DND-41 (cell line): ENCODE measurements at regions not wholly inside any gene's neighbourhood (a gene's known extent, or its start where the extent isn't known, plus 50 kb on each side); places are given as distances from the start of the nearest gene placed in this dataset.

Experiments used
- ATAC-seq: fragments of 200-7000 bp; cut with Tn5 transposase; 3 replicates; pipeline ENCODE4 v1.9.1; 2021; ENCODE audit warnings: low read depth; ENCODE audit not compliant: insufficient read depth
- DNase-seq: peaks from one replicate; pipeline ENCODE4 v3.0.0-alpha.2; 2020
- H2AFZ ChIP-seq: 2 replicates; pipeline ENCODE4 v1.6.0; 2012; ENCODE audit warnings: low read depth, low read length
- H3K27ac ChIP-seq: 2 replicates; pipeline ENCODE4 v1.5.1; 2012; ENCODE audit warnings: low read length, inconsistent platforms
- H3K27me3 ChIP-seq: fragments of 200-600 bp; sonication (generic); 2 replicates; pipeline ENCODE4 v1.6.0; 2012; ENCODE audit warnings: low read length, mild to moderate bottlenecking, inconsistent platforms; ENCODE audit not compliant: insufficient read depth, poor library complexity
- H3K36me3 ChIP-seq: 2 replicates; pipeline ENCODE4 v1.5.1; 2012; ENCODE audit warnings: low read length, inconsistent platforms; ENCODE audit not compliant: insufficient read depth
- H3K4me1 ChIP-seq: 2 replicates; pipeline ENCODE4 v1.5.1; 2012; ENCODE audit warnings: mild to moderate bottlenecking, low read length; ENCODE audit not compliant: insufficient read depth
- H3K4me2 ChIP-seq: 2 replicates; pipeline ENCODE4 v1.6.0; 2012; ENCODE audit warnings: mild to moderate bottlenecking, moderate library complexity, low read length, inconsistent platforms; ENCODE audit not compliant: insufficient read depth
- H3K4me3 ChIP-seq, 2 experiments: fragments of 200-600 bp in 1 of 2; shearing (Covaris generic) in 1 of 2; 2 replicates each; pipeline ENCODE4 v1.5.1; 2012 to 2016; ENCODE audit warnings: inconsistent platforms in 2 of 2, low read length in 2 of 2, mild to moderate bottlenecking in 2 of 2, low read depth in 1 of 2, moderate library complexity in 1 of 2
- H3K79me2 ChIP-seq: 2 replicates; pipeline ENCODE4 v1.6.0; 2012; ENCODE audit warnings: low read length, inconsistent platforms; ENCODE audit not compliant: insufficient read depth
- H3K9ac ChIP-seq: 2 replicates; pipeline ENCODE4 v1.6.0; 2012; ENCODE audit warnings: low read depth, mild to moderate bottlenecking, inconsistent platforms, low read length, moderate library complexity
- H3K9me3 ChIP-seq: 2 replicates; pipeline ENCODE4 v1.5.1; 2012; ENCODE audit warnings: low read length, moderate library complexity, mild to moderate bottlenecking, inconsistent platforms; ENCODE audit not compliant: insufficient read depth, severe bottlenecking
- H4K20me1 ChIP-seq: 2 replicates; pipeline ENCODE4 v1.6.0; 2012; ENCODE audit warnings: low read length; ENCODE audit not compliant: insufficient read depth
- EZH2 ChIP-seq: IDR thresholded peaks from 3 replicates; pipeline ENCODE4 v1.6.1; 2012; ENCODE audit warnings: borderline replicate concordance, low read depth, mild to moderate bottlenecking, moderate library complexity, low read length, inconsistent platforms; ENCODE audit not compliant: severe bottlenecking
- TF ChIP-seq, protein P1 (sequence below): IDR thresholded peaks from 2 replicates; pipeline ENCODE4 v1.5.1; 2012; ENCODE audit warnings: borderline replicate concordance, low read length, moderate library complexity, mild to moderate bottlenecking; ENCODE audit not compliant: poor library complexity, severe bottlenecking; ENCODE audit errors: extremely low read depth

- H3K4me1 ChIP-seq: no peaks in the 10 kb centered on the region
- no peak overlapping the region for H3K4me3 ChIP-seq
- H4K20me1 ChIP-seq: no peaks in the 10 kb centered on the region
- no peaks in the 10 kb centered on the region for H3K27me3 ChIP-seq
- no peak overlapping the region for H3K27ac ChIP-seq
- H3K79me2 ChIP-seq: no peaks in the 10 kb centered on the region
- H3K9me3 ChIP-seq: no peaks in the 10 kb centered on the region
- no peak overlapping the region for H3K9ac ChIP-seq
- H3K36me3 ChIP-seq: no peaks in the 10 kb centered on the region
- TF ChIP-seq EZH2: no peak
- TF ChIP-seq, protein P1, sequence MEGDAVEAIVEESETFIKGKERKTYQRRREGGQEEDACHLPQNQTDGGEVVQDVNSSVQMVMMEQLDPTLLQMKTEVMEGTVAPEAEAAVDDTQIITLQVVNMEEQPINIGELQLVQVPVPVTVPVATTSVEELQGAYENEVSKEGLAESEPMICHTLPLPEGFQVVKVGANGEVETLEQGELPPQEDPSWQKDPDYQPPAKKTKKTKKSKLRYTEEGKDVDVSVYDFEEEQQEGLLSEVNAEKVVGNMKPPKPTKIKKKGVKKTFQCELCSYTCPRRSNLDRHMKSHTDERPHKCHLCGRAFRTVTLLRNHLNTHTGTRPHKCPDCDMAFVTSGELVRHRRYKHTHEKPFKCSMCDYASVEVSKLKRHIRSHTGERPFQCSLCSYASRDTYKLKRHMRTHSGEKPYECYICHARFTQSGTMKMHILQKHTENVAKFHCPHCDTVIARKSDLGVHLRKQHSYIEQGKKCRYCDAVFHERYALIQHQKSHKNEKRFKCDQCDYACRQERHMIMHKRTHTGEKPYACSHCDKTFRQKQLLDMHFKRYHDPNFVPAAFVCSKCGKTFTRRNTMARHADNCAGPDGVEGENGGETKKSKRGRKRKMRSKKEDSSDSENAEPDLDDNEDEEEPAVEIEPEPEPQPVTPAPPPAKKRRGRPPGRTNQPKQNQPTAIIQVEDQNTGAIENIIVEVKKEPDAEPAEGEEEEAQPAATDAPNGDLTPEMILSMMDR: no peak
- H3K4me2 ChIP-seq: no peak overlapping the region
- ATAC-seq (no peak), DNase-seq (no peak)
- no peak overlapping the region for H2AFZ ChIP-seq
Measured at GRCh38 chr12:41697161-41697560, 447.5 kb downstream of the GXYLT1 start.

DNA sequence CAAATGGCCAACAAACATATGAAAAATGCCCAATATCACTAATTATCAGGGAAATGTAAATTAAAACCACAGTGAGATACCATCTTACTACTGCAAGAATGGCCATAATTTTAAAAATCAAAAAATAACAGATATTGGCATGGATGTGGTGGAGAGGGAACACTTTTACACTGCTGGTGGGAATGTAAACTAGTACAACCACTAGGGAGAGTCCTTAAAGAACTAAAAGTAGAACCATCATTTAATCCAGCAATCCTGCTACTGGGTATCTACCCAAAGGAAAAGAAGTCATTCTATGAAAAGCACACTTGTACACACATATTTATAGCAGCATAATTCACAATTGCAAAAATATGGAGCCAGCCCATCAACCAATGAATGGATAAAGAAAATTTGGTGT is 459.7 kb downstream of the GXYLT1 start:
- Histone ChIP-seq H3K9ac (no peak overlapping the region), H3K36me3 (no peaks in the 10 kb centered on the region), H3K4me1 (no peaks in the 10 kb centered on the region), H3K79me2 (no peaks in the 10 kb centered on the region), H3K9me3 (no peaks in the 10 kb centered on the region), H3K4me3 (no peak overlapping the region), H2AFZ (no peak overlapping the region), H4K20me1 (no peaks in the 10 kb centered on the region), H3K27me3 (no peaks in the 10 kb centered on the region), H3K4me2 (no peak overlapping the region), H3K27ac (no peak overlapping the region)
- TF ChIP-seq, protein P1: no peak
- no peak for TF ChIP-seq EZH2
- no peak for ATAC-seq
- no peak for DNase-seq

- no peak overlapping the region for H3K9ac ChIP-seq
- TF ChIP-seq EZH2: no peak
- TF ChIP-seq, protein P1: no peak
Measured at GRCh38 chr12:41683513-41684240, 461.0 kb downstream of the GXYLT1 start.

More at GRCh38 chr12:41683513-41684240, 461.0 kb downstream of the GXYLT1 start:
- Histone ChIP-seq H2AFZ (no peak overlapping the region), H3K9me3 (no peaks in the 10 kb centered on the region), H3K4me1 (no peaks in the 10 kb centered on the region), H3K4me2 (no peak overlapping the region), H3K79me2 (no peaks in the 10 kb centered on the region), H3K4me3 (no peak overlapping the region), H4K20me1 (no peaks in the 10 kb centered on the region), H3K27me3 (no peaks in the 10 kb centered on the region), H3K27ac (no peak overlapping the region), H3K36me3 (no peaks in the 10 kb centered on the region)
- ATAC-seq: no peak
- no peak for DNase-seq
